K562 (cell line): ENCODE measurements at regions not wholly inside any gene's neighbourhood (a gene's known extent, or its start where the extent isn't known, plus 50 kb on each side); places are given as distances from the start of the nearest gene placed in this dataset.

Experiments
- ATAC-seq: fragments of 200-7000 bp; cut with Tn5 transposase; 3 replicates; pipeline ENCODE4 v1.9.1; 2020; ENCODE audit warnings: moderate library complexity
- BruUV-seq: library from RNA; stranded (reverse); fragments of 400-500 nt; replicated peaks from 2 replicates; lab custom pipeline; 2021; lab: Mats Ljungman, UMichigan
- CTCF ChIA-PET: fragments of 300-600 bp; formaldehyde crosslinking; extraction: SDS; loops from one replicate; lab custom pipeline; 2021; ENCODE audit warnings: low intra/inter-chr PET ratio; lab: Yijun Ruan, JAX
- POLR2A ChIA-PET: fragments of 300-600, 350-650 bp; sonication (Branson Sonifier 250); formaldehyde crosslinking; extraction: SDS; loops from one replicate; lab custom pipeline; 2021; ENCODE audit warnings: antibody characterized with exemption, inconsistent platforms; lab: Yijun Ruan, JAX
- DNase-seq, 4 experiments: peaks; one replicate each; pipeline versions ENCODE4 v3.0.0 to v3.0.0-alpha.2; 2011 to 2018; ENCODE audit warnings: low spot score in 3 of 4, mixed read lengths in 3 of 4; ENCODE audit errors: extremely low read depth in 1 of 4
- FAIRE-seq: peaks from 2 replicates; lab custom pipeline; 2011; peaks lifted over from hg19 to GRCh38; lab: Jason Lieb, UNC
- H2AFZ ChIP-seq: 2 replicates; pipeline ENCODE4 v1.6.0; 2011; ENCODE audit warnings: low read depth, low read length, control low read depth, inconsistent platforms
- H3K27ac ChIP-seq: fragments of 200-600 bp; 3 replicates; pipeline ENCODE4 v1.8.0; 2011; ENCODE audit warnings: low read depth, mild to moderate bottlenecking, control low read depth, inconsistent platforms, low read length, moderate library complexity, mixed read lengths; ENCODE audit errors: extremely low read depth
- H3K27me3 ChIP-seq, 2 experiments: fragments of 300-600 bp in 1 of 2; 2 replicates in 1 of 2; 3 replicates in 1 of 2; pipeline versions ENCODE4 v1.6.0 to v1.8.0; 2011; ENCODE audit warnings: inconsistent platforms in 2 of 2, low read length in 2 of 2, mild to moderate bottlenecking in 1 of 2, mixed read lengths in 1 of 2, moderate library complexity in 1 of 2; ENCODE audit not compliant: control insufficient read depth in 2 of 2, insufficient read depth in 2 of 2
- H3K36me3 ChIP-seq: fragments of 300-600 bp; 3 replicates; pipeline ENCODE4 v1.8.0; 2011; ENCODE audit warnings: mild to moderate bottlenecking, low read length, inconsistent platforms; ENCODE audit not compliant: control insufficient read depth, insufficient read depth
- H3K4me1 ChIP-seq, 2 experiments: fragments of 200-600 bp in 1 of 2; replicated peaks in 1 of 2; 2 replicates in 1 of 2; 3 replicates in 1 of 2; pipeline versions ENCODE4 v1.5.1 to v1.8.0; 2011; ENCODE audit warnings: inconsistent platforms in 2 of 2, low read length in 2 of 2, mild to moderate bottlenecking in 1 of 2, mixed read lengths in 1 of 2, moderate library complexity in 1 of 2; ENCODE audit not compliant: control insufficient read depth in 2 of 2, insufficient read depth in 2 of 2
- H3K4me2 ChIP-seq: 2 replicates; pipeline ENCODE4 v1.6.1; 2011; ENCODE audit warnings: low read length, control low read depth, inconsistent platforms, mixed read lengths; ENCODE audit not compliant: insufficient read depth
- H3K4me3 ChIP-seq: fragments of 200-600 bp; sonication (generic), shearing (Covaris generic); 2 replicates; pipeline ENCODE4 v1.5.1; 2016; ENCODE audit warnings: control low read depth, inconsistent platforms
- H3K79me2 ChIP-seq: fragments of 200-600 bp; 3 replicates; pipeline ENCODE4 v1.8.0; 2011; ENCODE audit warnings: low read length, inconsistent platforms; ENCODE audit not compliant: control insufficient read depth, insufficient read depth
- H3K9ac ChIP-seq, 2 experiments: 2 replicates each; pipeline versions ENCODE4 v1.6.0 to v1.6.1; 2011; ENCODE audit warnings: low read depth in 2 of 2, low read length in 2 of 2, control low read depth in 1 of 2, inconsistent platforms in 1 of 2, mild to moderate bottlenecking in 1 of 2, mixed read lengths in 1 of 2; ENCODE audit not compliant: insufficient read depth in 1 of 2
- H3K9me1 ChIP-seq: one replicate; pipeline ENCODE4 v1.6.0; 2011; ENCODE audit warnings: inconsistent platforms, mild to moderate bottlenecking, low read length, moderate library complexity; ENCODE audit not compliant: control insufficient read depth, insufficient read depth
- H3K9me3 ChIP-seq: replicated peaks from 2 replicates; pipeline ENCODE4 v1.5.1; 2011; ENCODE audit warnings: low read depth, low read length, inconsistent platforms; ENCODE audit not compliant: control insufficient read depth, insufficient read depth
- H4K20me1 ChIP-seq: replicated peaks from 2 replicates; pipeline ENCODE4 v1.6.1; 2011; ENCODE audit warnings: low read length, inconsistent platforms, mixed read lengths; ENCODE audit not compliant: control insufficient read depth, insufficient read depth
- BCOR ChIP-seq: fragments of 450-650 bp; IDR thresholded peaks from 2 replicates; pipeline ENCODE4 v1.6.1; 2016
- FOXA3 ChIP-seq, 2 experiments: fragments of 450-650 bp in 1 of 2; sonication (generic) in 1 of 2; formaldehyde crosslinking; IDR thresholded peaks in 1 of 2; conservative IDR thresholded peaks in 1 of 2; 2 replicates each; pipeline versions ENCODE4 v1.4.0 to v1.8.0; 2020 to 2022; ENCODE audit warnings: mild to moderate bottlenecking in 2 of 2, missing genetic modification reagents in 1 of 2
- HDAC2 ChIP-seq: fragments of 450-650 bp; IDR thresholded peaks from 2 replicates; pipeline ENCODE4 v1.6.1; 2016; ENCODE audit warnings: mild to moderate bottlenecking
- HMG20B ChIP-seq: fragments of 250-450 bp; sonication (Bioruptor Pico); IDR thresholded peaks from 2 replicates; pipeline ENCODE4 v1.5.0; 2021; ENCODE audit warnings: mild to moderate bottlenecking
- HNRNPLL ChIP-seq: fragments of 200-400 bp; formaldehyde crosslinking; IDR thresholded peaks from 2 replicates; pipeline ENCODE4 v1.6.1; 2017; ENCODE audit warnings: low read length, low read depth, mild to moderate bottlenecking; ENCODE audit not compliant: poor library complexity, severe bottlenecking
- JUN ChIP-seq, 2 experiments: sonication (generic) in 1 of 2; formaldehyde crosslinking in 1 of 2; IDR thresholded peaks; 2 replicates each; pipeline versions ENCODE4 v1.6.1 to v1.8.0; 2012 to 2022; ENCODE audit warnings: borderline replicate concordance in 2 of 2, mild to moderate bottlenecking in 2 of 2, improper control_type of control experiment in 1 of 2, low read depth in 1 of 2, low read length in 1 of 2, missing genetic modification reagents in 1 of 2
- JUND ChIP-seq, 2 experiments: IDR thresholded peaks; 2 replicates in 1 of 2; 3 replicates in 1 of 2; pipeline ENCODE4 v1.6.1; 2011; ENCODE audit warnings: borderline replicate concordance in 2 of 2, low read depth in 2 of 2, low read length in 2 of 2, improper control_type of control experiment in 1 of 2, missing biosample characterization in 1 of 2, missing genetic modification characterization in 1 of 2, missing genetic modification reagents in 1 of 2
- KAT8 ChIP-seq: fragments of 450-650 bp; IDR thresholded peaks from 2 replicates; pipeline ENCODE4 v1.6.1; 2016; ENCODE audit warnings: low read depth, mild to moderate bottlenecking
- NCOR1 ChIP-seq: fragments of 450-650 bp; IDR thresholded peaks from 2 replicates; pipeline ENCODE4 v1.6.1; 2016; ENCODE audit warnings: mild to moderate bottlenecking, moderate library complexity
- NONO ChIP-seq, 2 experiments: fragments of 200-400 bp in 1 of 2; fragments of 450-650 bp in 1 of 2; formaldehyde crosslinking in 1 of 2; IDR thresholded peaks; 2 replicates each; pipeline ENCODE4 v1.6.1; 2017; ENCODE audit warnings: low read depth in 2 of 2, mild to moderate bottlenecking in 2 of 2, moderate library complexity in 2 of 2, low read length in 1 of 2
- NRF1 ChIP-seq, 2 experiments: fragments of 450-650 bp; IDR thresholded peaks in 1 of 2; conservative IDR thresholded peaks in 1 of 2; 2 replicates each; pipeline ENCODE4 v1.6.1; 2014; ENCODE audit warnings: mild to moderate bottlenecking in 2 of 2
- PPARD ChIP-seq: fragments of 250-450 bp; sonication (Bioruptor Pico); IDR thresholded peaks from 2 replicates; pipeline ENCODE4 v1.8.0; 2022; ENCODE audit warnings: inconsistent platforms, mild to moderate bottlenecking, moderate library complexity
- SETDB1 ChIP-seq: IDR thresholded peaks from one replicate; pipeline ENCODE4 v1.6.1; 2012; ENCODE audit warnings: low read length, control low read depth, inconsistent platforms
- SIX5 ChIP-seq, 2 experiments: IDR thresholded peaks; 2 replicates each; pipeline ENCODE4 v1.6.1; 2011; ENCODE audit warnings: low read length in 2 of 2, borderline replicate concordance in 1 of 2, low read depth in 1 of 2, mild to moderate bottlenecking in 1 of 2, moderate library complexity in 1 of 2; ENCODE audit not compliant: insufficient read depth in 1 of 2
- SMARCC2 ChIP-seq: fragments of 450-650 bp; IDR thresholded peaks from 2 replicates; pipeline ENCODE4 v1.6.1; 2017; ENCODE audit warnings: antibody characterized with exemption, moderate library complexity, mild to moderate bottlenecking, low read depth
- TBL1XR1 ChIP-seq, 2 experiments: IDR thresholded peaks; 2 replicates each; pipeline ENCODE4 v1.6.1; 2012; ENCODE audit warnings: improper control_type of control experiment in 2 of 2, low read length in 2 of 2, mild to moderate bottlenecking in 1 of 2
- TOE1 ChIP-seq, 2 experiments: fragments of 450-650 bp in 1 of 2; sonication (generic) in 1 of 2; formaldehyde crosslinking in 1 of 2; IDR thresholded peaks; 2 replicates each; pipeline versions ENCODE4 v1.7.1 to v1.8.0; 2016 to 2022; ENCODE audit warnings: borderline replicate concordance in 2 of 2, mild to moderate bottlenecking in 2 of 2, antibody characterized with exemption in 1 of 2, inconsistent platforms in 1 of 2, low read depth in 1 of 2, missing genetic modification reagents in 1 of 2, moderate library complexity in 1 of 2
- in situ Hi-C: fragments of 300-500 bp; cut with MboI; formaldehyde crosslinking; loops from 4 replicates; pipeline ENCODE4 v1.15.0; 2018; ENCODE audit warnings: inconsistent platforms, mixed read lengths
- intact Hi-C: fragments of 100-400 bp; cut with micrococcal nuclease; formaldehyde crosslinking; loops from 2 replicates; pipeline ENCODE4 v1.14.2; 2022
- TF ChIP-seq, protein P1 (sequence below): fragments of 450-650 bp; IDR thresholded peaks from 2 replicates; pipeline ENCODE4 v1.7.1; 2018; ENCODE audit warnings: mild to moderate bottlenecking, low read depth; ENCODE audit not compliant: partially characterized antibody
- TF ChIP-seq, protein P2 (sequence below): sonication (generic); formaldehyde crosslinking; IDR thresholded peaks from 2 replicates; pipeline ENCODE4 v1.8.0; 2022; ENCODE audit warnings: mild to moderate bottlenecking, missing genetic modification reagents

DNA sequence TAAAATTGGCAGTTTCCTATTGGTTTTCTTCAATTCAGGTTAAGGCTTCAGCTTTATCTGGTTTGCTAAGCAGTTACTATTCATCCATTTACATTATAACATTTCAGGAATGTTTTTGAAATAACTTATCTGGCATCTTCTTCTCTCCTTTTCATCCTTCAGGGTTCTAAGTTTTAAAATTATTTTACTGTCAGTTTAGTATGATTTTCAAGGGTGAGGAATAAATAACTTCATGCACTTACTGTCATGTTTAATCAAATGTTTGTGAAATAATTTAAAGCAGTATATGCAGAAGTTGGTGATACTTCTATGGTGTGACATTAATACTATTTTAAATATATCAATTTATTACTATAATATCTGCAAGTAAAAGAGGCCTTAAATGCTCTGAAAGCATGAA is 338.1 kb upstream of the MMS22L start:
- BruUV-seq: no TSS peak
- DNase-seq: no peak
- no peak overlapping the region for H3K9ac ChIP-seq
- H4K20me1 ChIP-seq: no peaks in the 10 kb centered on the region
- CTCF ChIA-PET: no interaction called here
- no peak for ATAC-seq
- no peaks in the 10 kb centered on the region for H3K36me3 ChIP-seq
- H2AFZ ChIP-seq: no peak overlapping the region
- H3K9me3 ChIP-seq: no peaks in the 10 kb centered on the region; the same call in 1 of the 2 replicates
- POLR2A ChIA-PET: no interaction called here
- in situ Hi-C loops (no loop called here), intact Hi-C loops (no loop called here)
- no peaks in the 10 kb centered on the region for H3K79me2 ChIP-seq
- no peaks in the 10 kb centered on the region for H3K27me3 ChIP-seq
- no peak overlapping the region for H3K27ac ChIP-seq
- no peak for FAIRE-seq
- H3K4me2 ChIP-seq: no peak overlapping the region
- H3K9me1 ChIP-seq: no peaks in the 10 kb centered on the region
- H3K4me3 ChIP-seq: no peak overlapping the region
- no peaks in the 10 kb centered on the region for H3K4me1 ChIP-seq
- TF ChIP-seq NCOR1 (no peak), TBL1XR1 (IDR thresholded peaks at IDR 0.05; ENCODE audit: low read length in 2 of 2) (no peak), KAT8 (no peak), JUND (IDR thresholded peaks at IDR 0.05; ENCODE audit: borderline replicate concordance, low read depth, low read length) (no peak), JUND (tag; IDR thresholded peaks at IDR 0.05; ENCODE audit: borderline replicate concordance, low read depth, low read length) (no peak), PPARD (no peak), HNRNPLL (no peak), SMARCC2 (no peak), SIX5 (IDR thresholded peaks at IDR 0.05; ENCODE audit: borderline replicate concordance in 1 of 2, insufficient read depth in 1 of 2, low read depth in 1 of 2, low read length in 2 of 2) (no peak), HMG20B (CRISPR knock-in tag) (no peak), HDAC2 (no peak), TOE1 (IDR thresholded peaks at IDR 0.05; ENCODE audit: borderline replicate concordance) (no peak), TOE1 (CRISPR knock-in tag; IDR thresholded peaks at IDR 0.05; ENCODE audit: borderline replicate concordance, low read depth) (no peak), SETDB1 (no peak), BCOR (no peak), FOXA3 (CRISPR knock-in tag; conservative IDR thresholded peaks at IDR 0.05 in 1 of 2, IDR thresholded peaks at IDR 0.05 in 1 of 2) (no peak), JUN (IDR thresholded peaks at IDR 0.05; ENCODE audit: borderline replicate concordance, low read depth, low read length) (no peak), JUN (CRISPR knock-in tag; IDR thresholded peaks at IDR 0.05; ENCODE audit: borderline replicate concordance) (no peak), NONO (IDR thresholded peaks at IDR 0.05; ENCODE audit: low read depth in 2 of 2, low read length in 1 of 2) (no peak), NRF1 (conservative IDR thresholded peaks at IDR 0.05 in 1 of 2, IDR thresholded peaks at IDR 0.05 in 1 of 2) (no peak)
- TF ChIP-seq, protein P1, sequence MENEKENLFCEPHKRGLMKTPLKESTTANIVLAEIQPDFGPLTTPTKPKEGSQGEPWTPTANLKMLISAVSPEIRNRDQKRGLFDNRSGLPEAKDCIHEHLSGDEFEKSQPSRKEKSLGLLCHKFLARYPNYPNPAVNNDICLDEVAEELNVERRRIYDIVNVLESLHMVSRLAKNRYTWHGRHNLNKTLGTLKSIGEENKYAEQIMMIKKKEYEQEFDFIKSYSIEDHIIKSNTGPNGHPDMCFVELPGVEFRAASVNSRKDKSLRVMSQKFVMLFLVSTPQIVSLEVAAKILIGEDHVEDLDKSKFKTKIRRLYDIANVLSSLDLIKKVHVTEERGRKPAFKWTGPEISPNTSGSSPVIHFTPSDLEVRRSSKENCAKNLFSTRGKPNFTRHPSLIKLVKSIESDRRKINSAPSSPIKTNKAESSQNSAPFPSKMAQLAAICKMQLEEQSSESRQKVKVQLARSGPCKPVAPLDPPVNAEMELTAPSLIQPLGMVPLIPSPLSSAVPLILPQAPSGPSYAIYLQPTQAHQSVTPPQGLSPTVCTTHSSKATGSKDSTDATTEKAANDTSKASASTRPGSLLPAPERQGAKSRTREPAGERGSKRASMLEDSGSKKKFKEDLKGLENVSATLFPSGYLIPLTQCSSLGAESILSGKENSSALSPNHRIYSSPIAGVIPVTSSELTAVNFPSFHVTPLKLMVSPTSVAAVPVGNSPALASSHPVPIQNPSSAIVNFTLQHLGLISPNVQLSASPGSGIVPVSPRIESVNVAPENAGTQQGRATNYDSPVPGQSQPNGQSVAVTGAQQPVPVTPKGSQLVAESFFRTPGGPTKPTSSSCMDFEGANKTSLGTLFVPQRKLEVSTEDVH: no peak
- TF ChIP-seq, protein P2, sequence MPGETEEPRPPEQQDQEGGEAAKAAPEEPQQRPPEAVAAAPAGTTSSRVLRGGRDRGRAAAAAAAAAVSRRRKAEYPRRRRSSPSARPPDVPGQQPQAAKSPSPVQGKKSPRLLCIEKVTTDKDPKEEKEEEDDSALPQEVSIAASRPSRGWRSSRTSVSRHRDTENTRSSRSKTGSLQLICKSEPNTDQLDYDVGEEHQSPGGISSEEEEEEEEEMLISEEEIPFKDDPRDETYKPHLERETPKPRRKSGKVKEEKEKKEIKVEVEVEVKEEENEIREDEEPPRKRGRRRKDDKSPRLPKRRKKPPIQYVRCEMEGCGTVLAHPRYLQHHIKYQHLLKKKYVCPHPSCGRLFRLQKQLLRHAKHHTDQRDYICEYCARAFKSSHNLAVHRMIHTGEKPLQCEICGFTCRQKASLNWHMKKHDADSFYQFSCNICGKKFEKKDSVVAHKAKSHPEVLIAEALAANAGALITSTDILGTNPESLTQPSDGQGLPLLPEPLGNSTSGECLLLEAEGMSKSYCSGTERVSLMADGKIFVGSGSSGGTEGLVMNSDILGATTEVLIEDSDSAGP: no peak
